ENCODE measurements at regions not wholly inside any gene's neighbourhood (a gene's known extent, or its start where the extent isn't known, plus 50 kb on each side); places are given as distances from the start of the nearest gene placed in this dataset.

- Histone ChIP-seq H3K27me3 (ENCODE audit: control insufficient read depth, insufficient read depth, low read length) (peaks cover 4% of the 10 kb centered on the region), H3K4me3 (ENCODE audit: low read depth, low read length) (no peak overlapping the region), H3K36me3 (ENCODE audit: control insufficient read depth, insufficient read depth, low read length) (no peaks in the 10 kb centered on the region)
- TF ChIP-seq, protein P1, sequence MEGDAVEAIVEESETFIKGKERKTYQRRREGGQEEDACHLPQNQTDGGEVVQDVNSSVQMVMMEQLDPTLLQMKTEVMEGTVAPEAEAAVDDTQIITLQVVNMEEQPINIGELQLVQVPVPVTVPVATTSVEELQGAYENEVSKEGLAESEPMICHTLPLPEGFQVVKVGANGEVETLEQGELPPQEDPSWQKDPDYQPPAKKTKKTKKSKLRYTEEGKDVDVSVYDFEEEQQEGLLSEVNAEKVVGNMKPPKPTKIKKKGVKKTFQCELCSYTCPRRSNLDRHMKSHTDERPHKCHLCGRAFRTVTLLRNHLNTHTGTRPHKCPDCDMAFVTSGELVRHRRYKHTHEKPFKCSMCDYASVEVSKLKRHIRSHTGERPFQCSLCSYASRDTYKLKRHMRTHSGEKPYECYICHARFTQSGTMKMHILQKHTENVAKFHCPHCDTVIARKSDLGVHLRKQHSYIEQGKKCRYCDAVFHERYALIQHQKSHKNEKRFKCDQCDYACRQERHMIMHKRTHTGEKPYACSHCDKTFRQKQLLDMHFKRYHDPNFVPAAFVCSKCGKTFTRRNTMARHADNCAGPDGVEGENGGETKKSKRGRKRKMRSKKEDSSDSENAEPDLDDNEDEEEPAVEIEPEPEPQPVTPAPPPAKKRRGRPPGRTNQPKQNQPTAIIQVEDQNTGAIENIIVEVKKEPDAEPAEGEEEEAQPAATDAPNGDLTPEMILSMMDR (IDR thresholded peaks at IDR 0.05; ENCODE audit: insufficient read depth, low read length, poor library complexity, severe bottlenecking), result no peak
- DNase-seq (ENCODE audit: low read depth), result no peak
Measured at GRCh38 chr2:217688494-217688893, 314.3 kb downstream of the TNS1 start.

DNA sequence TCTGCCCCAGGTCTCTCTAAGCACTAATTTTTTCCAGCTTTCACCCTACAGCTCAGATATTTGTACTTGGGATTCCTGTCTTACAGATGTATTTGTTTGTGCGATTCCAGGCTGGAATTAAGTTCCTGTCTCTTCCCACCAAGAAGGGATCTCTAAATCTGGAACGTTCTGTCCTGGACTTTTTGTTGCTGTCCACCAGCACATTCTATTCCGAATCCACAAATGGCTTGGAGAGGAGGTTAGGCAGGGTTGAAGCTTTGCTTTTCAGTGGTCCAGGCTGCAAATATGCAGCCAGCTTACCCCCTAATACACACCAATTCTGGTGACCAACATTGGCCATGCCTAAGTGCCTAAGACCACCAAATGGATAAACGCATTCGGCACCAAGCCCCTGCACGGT lies 315.0 kb downstream of the TNS1 start:
- Histone ChIP-seq H3K36me3 (ENCODE audit: control insufficient read depth, insufficient read depth, low read length) (no peaks in the 10 kb centered on the region), H3K27me3 (ENCODE audit: control insufficient read depth, insufficient read depth, low read length) (peaks cover 4% of the 10 kb centered on the region), H3K4me3 (ENCODE audit: low read depth, low read length) (no peak overlapping the region)
- TF ChIP-seq, protein P1 (IDR thresholded peaks at IDR 0.05; ENCODE audit: insufficient read depth, low read length, poor library complexity, severe bottlenecking), result no peak
- DNase-seq (ENCODE audit: low read depth), result no peak

GRCh38 chr2:217685255-217685605 lies 317.6 kb downstream of the TNS1 start:
- DNase-seq (ENCODE audit: low read depth), result peak; percentile 81
- TF ChIP-seq, protein P1 (IDR thresholded peaks at IDR 0.05; ENCODE audit: insufficient read depth, low read length, poor library complexity, severe bottlenecking), result no peak
- Histone ChIP-seq H3K4me3 (ENCODE audit: low read depth, low read length) (no peak overlapping the region), H3K36me3 (ENCODE audit: control insufficient read depth, insufficient read depth, low read length) (no peaks in the 10 kb centered on the region), H3K27me3 (ENCODE audit: control insufficient read depth, insufficient read depth, low read length) (peaks cover 4% of the 10 kb centered on the region)

GRCh38 chr2:217684431-217685254 lies 318.2 kb downstream of the TNS1 start:
- H3K27me3 ChIP-seq (ENCODE audit: control insufficient read depth, insufficient read depth, low read length), result peaks cover 4% of the 10 kb centered on the region
- H3K4me3 ChIP-seq (ENCODE audit: low read depth, low read length), result no peak overlapping the region
- TF ChIP-seq, protein P1 (IDR thresholded peaks at IDR 0.05; ENCODE audit: insufficient read depth, low read length, poor library complexity, severe bottlenecking), result no peak
- H3K36me3 ChIP-seq (ENCODE audit: control insufficient read depth, insufficient read depth, low read length), result no peaks in the 10 kb centered on the region
- DNase-seq (ENCODE audit: low read depth), result no peak

DNA sequence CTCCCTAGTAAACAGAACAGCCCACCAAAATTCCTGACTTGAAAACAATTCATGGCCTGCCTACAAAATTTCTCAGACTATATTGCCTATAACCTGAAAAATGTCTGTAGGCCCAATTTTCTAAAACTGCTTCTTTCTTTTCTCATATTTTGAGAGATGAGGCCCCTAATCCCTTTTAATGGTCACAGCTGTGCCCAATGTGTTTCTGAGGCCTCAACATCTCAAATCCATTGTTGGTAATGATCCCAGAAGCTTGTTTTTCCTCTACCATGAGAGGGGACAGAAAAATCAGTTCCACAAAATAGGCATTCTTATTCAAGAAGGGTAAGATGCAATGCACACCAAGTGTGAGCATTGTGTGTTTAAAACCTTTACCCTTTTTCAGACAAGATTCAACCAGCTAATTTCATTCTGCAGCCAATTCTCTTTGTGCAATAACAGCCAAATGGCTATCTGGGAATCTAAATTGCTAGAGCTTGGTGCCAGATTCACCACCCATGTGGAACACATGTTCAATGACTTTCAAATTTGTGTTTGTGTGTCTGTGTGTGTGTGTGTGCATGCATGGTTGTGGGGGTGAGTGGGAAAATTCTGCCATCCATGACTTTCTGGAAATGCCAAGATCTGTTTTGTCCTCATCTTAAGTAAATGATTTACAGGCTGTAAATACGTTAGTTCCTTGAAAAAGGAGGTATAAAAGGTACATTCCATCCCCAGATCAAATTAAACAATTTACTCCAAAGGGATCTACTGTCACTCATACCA lies 319.5 kb downstream of the TNS1 start:
- no peaks in the 10 kb centered on the region for H3K36me3 ChIP-seq (ENCODE audit: control insufficient read depth, insufficient read depth, low read length)
- TF ChIP-seq, protein P1 (IDR thresholded peaks at IDR 0.05; ENCODE audit: insufficient read depth, low read length, poor library complexity, severe bottlenecking), result no peak
- H3K4me3 ChIP-seq (ENCODE audit: low read depth, low read length), result no peak overlapping the region
- DNase-seq (ENCODE audit: low read depth), result no peak
- H3K27me3 ChIP-seq (ENCODE audit: control insufficient read depth, insufficient read depth, low read length), result peaks cover 4% of the 10 kb centered on the region
